CD8-positive, alpha-beta memory T cell (primary cell): ENCODE measurements at regions not wholly inside any gene's neighbourhood (a gene's known extent, or its start where the extent isn't known, plus 50 kb on each side); places are given as distances from the start of the nearest gene placed in this dataset.

ENCODE experiments used
- CTCF ChIA-PET: fragments of 350-600 bp; sonication (Branson Sonifier 250); formaldehyde crosslinking; loops from one replicate; lab custom pipeline; 2021; ENCODE audit warnings: antibody characterized with exemption; lab: Charles Lee
- POLR2A ChIA-PET: fragments of 350-600 bp; sonication (Branson Sonifier 250); formaldehyde crosslinking; loops from one replicate; lab custom pipeline; 2021; ENCODE audit warnings: antibody characterized with exemption; lab: Charles Lee
- DNase-seq, 5 donors: peaks; one replicate each; pipeline versions ENCODE4 v3.0.0 to v3.0.0-alpha.2; 2020 to 2022; ENCODE audit warnings: mixed read lengths in 1 of 5
- H3K27ac ChIP-seq: one replicate; pipeline ENCODE4 v1.7.0; 2013; ENCODE audit warnings: low read depth, mild to moderate bottlenecking, low read length, moderate library complexity
- H3K27me3 ChIP-seq: 2 replicates; pipeline ENCODE4 v1.7.0; 2013; ENCODE audit warnings: low read length, mild to moderate bottlenecking; ENCODE audit not compliant: insufficient read depth, poor library complexity, severe bottlenecking
- H3K36me3 ChIP-seq: 2 replicates; pipeline ENCODE4 v1.7.0; 2013; ENCODE audit warnings: mild to moderate bottlenecking, low read length, moderate library complexity; ENCODE audit not compliant: insufficient read depth
- H3K4me1 ChIP-seq: 2 replicates; pipeline ENCODE4 v1.7.0; 2013; ENCODE audit warnings: mild to moderate bottlenecking, low read length, moderate library complexity; ENCODE audit not compliant: insufficient read depth
- H3K4me3 ChIP-seq: 2 replicates; pipeline ENCODE4 v1.7.0; 2013; ENCODE audit warnings: mild to moderate bottlenecking, low read length
- H3K9me3 ChIP-seq: 2 replicates; pipeline ENCODE4 v1.7.0; 2013; ENCODE audit warnings: mild to moderate bottlenecking, low read length
- H3K27ac Mint-ChIP-seq, 8 donors: one replicate each; pipeline ENCODE4 v1.8.0; 2020 to 2021; ENCODE audit warnings: mixed read lengths in 8 of 8, mild to moderate bottlenecking in 6 of 8, inconsistent platforms in 3 of 8, moderate library complexity in 3 of 8
- H3K27me3 Mint-ChIP-seq, 2 donors: one replicate each; pipeline ENCODE4 v1.8.0; 2020 to 2021; ENCODE audit warnings: mixed read lengths in 2 of 2, mild to moderate bottlenecking in 1 of 2, moderate library complexity in 1 of 2
- H3K36me3 Mint-ChIP-seq, 3 donors: one replicate each; pipeline ENCODE4 v1.8.0; 2020 to 2021; ENCODE audit warnings: mixed read lengths in 3 of 3, inconsistent platforms in 1 of 3, mild to moderate bottlenecking in 1 of 3
- H3K4me1 Mint-ChIP-seq, 3 donors: one replicate each; pipeline ENCODE4 v1.8.0; 2020 to 2021; ENCODE audit warnings: mixed read lengths in 3 of 3, inconsistent platforms in 1 of 3, mild to moderate bottlenecking in 1 of 3
- H3K4me3 Mint-ChIP-seq, 7 donors: one replicate each; pipeline ENCODE4 v1.8.0; 2020 to 2021; ENCODE audit warnings: mixed read lengths in 7 of 7, mild to moderate bottlenecking in 6 of 7, moderate library complexity in 4 of 7, inconsistent platforms in 2 of 7
- H3K9me3 Mint-ChIP-seq, 5 donors: one replicate each; pipeline ENCODE4 v1.8.0; 2020 to 2022; ENCODE audit warnings: mixed read lengths in 5 of 5, mild to moderate bottlenecking in 3 of 5, moderate library complexity in 2 of 5, inconsistent platforms in 1 of 5

- peaks cover 10 to 36% of the 10 kb centered on the region in 2 donors for H3K27me3 Mint-ChIP-seq
- Histone ChIP-seq H3K9me3 (no peaks in the 10 kb centered on the region), H3K36me3 (no peaks in the 10 kb centered on the region), H3K27me3 (no peaks in the 10 kb centered on the region), H3K4me1 (no peaks in the 10 kb centered on the region), H3K4me3 (no peak overlapping the region), H3K27ac (no peak overlapping the region)
- no peak overlapping the region for H3K27ac Mint-ChIP-seq
- POLR2A ChIA-PET, result no interaction called here
- no peak overlapping the region for H3K4me3 Mint-ChIP-seq
- CTCF ChIA-PET, result no interaction called here
- no peaks in the 10 kb centered on the region for H3K4me1 Mint-ChIP-seq
- H3K9me3 Mint-ChIP-seq, result peaks cover 0 to 9% (median 8%) of the 10 kb centered on the region in 5 donors
- no peaks in the 10 kb centered on the region for H3K36me3 Mint-ChIP-seq
- no peak for DNase-seq
Observed at GRCh38 chr5:2047341-2047927, 164.7 kb upstream of the IRX4 start.

- H3K36me3 ChIP-seq, result no peaks in the 10 kb centered on the region
- no peaks in the 10 kb centered on the region for H3K36me3 Mint-ChIP-seq
- peaks cover 0 to 9% (median 8%) of the 10 kb centered on the region in 5 donors for H3K9me3 Mint-ChIP-seq
- H3K4me1 ChIP-seq, result no peaks in the 10 kb centered on the region
- H3K27me3 Mint-ChIP-seq, result peaks cover 10 to 35% of the 10 kb centered on the region in 2 donors
- DNase-seq, result no peak
- H3K4me1 Mint-ChIP-seq, result no peaks in the 10 kb centered on the region
- CTCF ChIA-PET, result no interaction called here
- no peaks in the 10 kb centered on the region for H3K27me3 ChIP-seq
- H3K4me3 Mint-ChIP-seq, result no peak overlapping the region
- H3K4me3 ChIP-seq, result no peak overlapping the region
- H3K27ac ChIP-seq, result no peak overlapping the region
- H3K9me3 ChIP-seq, result no peaks in the 10 kb centered on the region
- H3K27ac Mint-ChIP-seq, result no peak overlapping the region
- POLR2A ChIA-PET, result no interaction called here
Observed at GRCh38 chr5:2044041-2044440, 161.3 kb upstream of the IRX4 start.

DNA sequence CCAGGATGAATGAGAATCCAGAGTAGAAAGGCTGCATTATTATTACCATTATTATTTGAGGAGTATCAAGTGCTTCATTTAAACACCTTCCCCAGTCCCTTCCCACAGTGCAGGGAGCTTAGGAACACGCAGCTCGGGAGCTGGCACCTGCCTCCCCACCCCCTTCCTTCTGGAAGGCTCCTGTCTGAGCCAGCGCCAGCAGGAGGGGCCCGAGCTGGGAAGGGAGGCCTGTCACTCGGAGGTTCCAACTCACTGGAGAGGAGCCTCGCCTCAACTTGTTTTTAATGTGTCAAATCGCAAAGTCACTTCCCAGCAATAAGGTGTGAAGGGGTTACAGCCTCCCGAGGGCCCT is 156.4 kb upstream of the IRX4 start:
- Histone ChIP-seq H3K4me3 (no peak overlapping the region), H3K36me3 (no peaks in the 10 kb centered on the region), H3K4me1 (no peaks in the 10 kb centered on the region), H3K9me3 (no peaks in the 10 kb centered on the region), H3K27ac (no peak overlapping the region), H3K27me3 (no peaks in the 10 kb centered on the region)
- Mint-ChIP-seq H3K4me3 (peak overlapping the region in 4 of 7 donors; percentile 37 to 64 (median 58)), H3K27me3 (peaks cover 25 to 46% of the 10 kb centered on the region in 2 donors), H3K36me3 (no peaks in the 10 kb centered on the region), H3K27ac (no peak overlapping the region), H3K4me1 (no peaks in the 10 kb centered on the region), H3K9me3 (no peaks in the 10 kb centered on the region)
- DNase-seq, result no peak
- POLR2A ChIA-PET, result no interaction called here
- CTCF ChIA-PET, result interaction anchor here (0.6 to 1.2 kb wide), 4 partner anchors 10 to 302 kb away, joined by 3 to 4 read pairs (median 3); no protein-coding TSS in a partner anchor

DNA sequence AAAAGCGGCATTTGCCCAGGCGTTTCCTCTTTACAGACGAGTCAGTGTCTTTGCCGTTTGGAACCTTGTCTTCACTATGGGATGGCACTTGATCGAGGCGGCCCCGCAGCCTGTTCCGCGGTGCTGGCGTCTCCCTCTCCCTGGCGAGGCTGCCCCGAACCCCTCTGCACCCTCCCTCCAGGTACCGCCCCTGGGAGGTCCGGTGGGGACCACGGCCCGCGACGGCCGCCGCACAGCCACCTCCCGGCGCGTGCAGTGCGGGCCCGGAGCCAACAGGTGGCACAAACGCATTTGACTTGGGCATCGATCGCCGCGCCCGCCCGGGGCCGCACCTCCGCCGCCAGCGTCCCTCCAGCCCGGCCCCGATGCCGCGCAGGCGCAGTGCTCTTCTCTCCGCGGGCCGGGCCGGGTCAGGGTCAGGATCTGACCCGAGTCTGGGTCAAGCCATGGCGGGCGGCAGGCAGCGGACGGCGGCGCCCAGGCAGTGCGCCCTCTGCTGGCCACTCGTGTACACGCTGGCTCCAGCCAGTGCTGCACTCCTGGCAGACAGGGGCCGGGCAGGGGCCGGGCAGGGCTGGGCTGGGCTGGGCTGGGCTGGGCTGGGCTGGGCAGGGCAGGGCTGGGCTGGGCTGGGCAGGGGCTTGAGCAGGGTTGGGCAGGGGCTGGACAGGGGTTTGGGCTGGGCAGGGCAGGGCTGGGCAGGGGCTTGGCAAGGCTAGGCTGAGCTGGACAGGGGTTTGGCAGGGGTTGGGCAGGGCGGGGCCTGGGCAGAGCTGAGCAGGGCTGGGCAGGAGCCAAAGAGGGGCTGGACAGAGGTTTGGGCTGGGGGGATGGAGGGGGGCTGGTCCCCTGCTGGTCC is 155.8 kb upstream of the IRX4 start:
- Histone ChIP-seq H3K27ac (no peak overlapping the region), H3K27me3 (no peaks in the 10 kb centered on the region), H3K36me3 (no peaks in the 10 kb centered on the region), H3K4me1 (no peaks in the 10 kb centered on the region), H3K9me3 (no peaks in the 10 kb centered on the region), H3K4me3 (peak overlapping the region; percentile 50)
- POLR2A ChIA-PET, result no interaction called here
- Mint-ChIP-seq H3K27ac (no peak overlapping the region), H3K36me3 (no peaks in the 10 kb centered on the region), H3K4me1 (no peaks in the 10 kb centered on the region), H3K4me3 (peak overlapping the region in 6 of 7 donors; percentile 55 to 84 (median 65)), H3K9me3 (no peaks in the 10 kb centered on the region), H3K27me3 (peaks cover 24 to 43% of the 10 kb centered on the region in 2 donors)
- DNase-seq, result peak; percentile 36 to 55 (median 49)
- CTCF ChIA-PET, result interaction anchor here (0.6 to 1.2 kb wide), 3 partner anchors 17 to 302 kb away, joined by 3 to 4 read pairs (median 3); no protein-coding TSS in a partner anchor

- Histone ChIP-seq H3K4me3 (no peak overlapping the region), H3K9me3 (no peaks in the 10 kb centered on the region), H3K4me1 (no peaks in the 10 kb centered on the region), H3K27me3 (no peaks in the 10 kb centered on the region), H3K27ac (no peak overlapping the region), H3K36me3 (no peaks in the 10 kb centered on the region)
- H3K9me3 Mint-ChIP-seq, result peaks cover 0 to 4% (median 0%) of the 10 kb centered on the region in 5 donors
- no peaks in the 10 kb centered on the region for H3K36me3 Mint-ChIP-seq
- H3K4me1 Mint-ChIP-seq, result no peaks in the 10 kb centered on the region
- H3K27ac Mint-ChIP-seq, result no peak overlapping the region
- DNase-seq, result no peak
- CTCF ChIA-PET, result no interaction called here
- POLR2A ChIA-PET, result no interaction called here
- peak overlapping the region in 1 of 7 donors; percentile 48 for H3K4me3 Mint-ChIP-seq
- H3K27me3 Mint-ChIP-seq, result peaks cover 34 to 54% of the 10 kb centered on the region in 2 donors
Observed at GRCh38 chr5:2036885-2037284, 154.2 kb upstream of the IRX4 start.

- no peak overlapping the region for H3K27ac Mint-ChIP-seq
- DNase-seq, result no peak
- no peaks in the 10 kb centered on the region for H3K36me3 Mint-ChIP-seq
- POLR2A ChIA-PET, result no interaction called here
- H3K27me3 ChIP-seq, result no peaks in the 10 kb centered on the region
- no peaks in the 10 kb centered on the region for H3K4me1 Mint-ChIP-seq
- H3K27me3 Mint-ChIP-seq, result peaks cover 25 to 61% of the 10 kb centered on the region in 2 donors
- H3K9me3 Mint-ChIP-seq, result peaks cover 2 to 5% (median 4%) of the 10 kb centered on the region in 5 donors
- no peak overlapping the region for H3K4me3 Mint-ChIP-seq
- no peaks in the 10 kb centered on the region for H3K36me3 ChIP-seq
- H3K4me3 ChIP-seq, result no peak overlapping the region
- CTCF ChIA-PET, result no interaction called here
- no peak overlapping the region for H3K27ac ChIP-seq
- no peaks in the 10 kb centered on the region for H3K4me1 ChIP-seq
- H3K9me3 ChIP-seq, result no peaks in the 10 kb centered on the region
Observed at GRCh38 chr5:2032432-2032831, 149.7 kb upstream of the IRX4 start.

- H3K36me3 Mint-ChIP-seq, result no peaks in the 10 kb centered on the region
- peaks cover 18 to 53% of the 10 kb centered on the region in 2 donors for H3K27me3 Mint-ChIP-seq
- H3K9me3 Mint-ChIP-seq, result peaks cover 2 to 9% (median 4%) of the 10 kb centered on the region in 5 donors
- no peaks in the 10 kb centered on the region for H3K4me1 Mint-ChIP-seq
- Histone ChIP-seq H3K4me3 (no peak overlapping the region), H3K36me3 (no peaks in the 10 kb centered on the region), H3K27ac (no peak overlapping the region), H3K27me3 (no peaks in the 10 kb centered on the region), H3K4me1 (no peaks in the 10 kb centered on the region), H3K9me3 (no peaks in the 10 kb centered on the region)
- DNase-seq, result no peak
- POLR2A ChIA-PET, result no interaction called here
- H3K27ac Mint-ChIP-seq, result no peak overlapping the region
- no peak overlapping the region for H3K4me3 Mint-ChIP-seq
- CTCF ChIA-PET, result no interaction called here
Observed at GRCh38 chr5:2031581-2031980, 148.9 kb upstream of the IRX4 start.

DNA sequence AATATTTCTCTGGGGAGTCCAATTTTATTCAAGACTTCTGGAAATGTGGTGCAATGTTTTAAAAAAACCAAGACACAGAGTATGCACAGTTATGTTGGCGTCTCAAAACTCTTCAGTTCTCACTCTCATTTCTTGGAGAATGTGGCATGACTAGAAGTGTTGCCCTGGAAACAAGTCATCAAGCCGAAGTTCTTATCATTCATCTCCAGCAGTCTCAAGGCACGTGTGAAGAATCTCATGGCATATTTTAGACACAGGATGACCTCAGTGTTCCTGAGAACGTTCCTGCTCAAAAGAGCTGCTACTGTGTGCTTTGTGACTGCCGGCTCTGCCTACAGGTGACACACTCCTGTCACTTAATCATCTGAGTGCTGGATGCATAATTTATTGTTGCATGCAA is 147.4 kb upstream of the IRX4 start:
- peaks cover 2 to 12% (median 6%) of the 10 kb centered on the region in 5 donors for H3K9me3 Mint-ChIP-seq
- H3K4me3 ChIP-seq, result no peak overlapping the region
- H3K36me3 Mint-ChIP-seq, result no peaks in the 10 kb centered on the region
- no peak overlapping the region for H3K27ac ChIP-seq
- no peak for DNase-seq
- no peaks in the 10 kb centered on the region for H3K27me3 ChIP-seq
- H3K4me1 ChIP-seq, result no peaks in the 10 kb centered on the region
- no peaks in the 10 kb centered on the region for H3K4me1 Mint-ChIP-seq
- H3K36me3 ChIP-seq, result no peaks in the 10 kb centered on the region
- no peaks in the 10 kb centered on the region for H3K9me3 ChIP-seq
- H3K4me3 Mint-ChIP-seq, result no peak overlapping the region
- peaks cover 14 to 51% of the 10 kb centered on the region in 2 donors for H3K27me3 Mint-ChIP-seq
- CTCF ChIA-PET, result no interaction called here
- no peak overlapping the region for H3K27ac Mint-ChIP-seq
- POLR2A ChIA-PET, result no interaction called here
